SW 1271 (cell line): ENCODE measurements at regions not wholly inside any gene's neighbourhood (a gene's known extent, or its start where the extent isn't known, plus 50 kb on each side); places are given as distances from the start of the nearest gene placed in this dataset.

Experiments used
- DNase-seq, 2 experiments: peaks; one replicate each; lab custom pipeline; 2025; lab: John Stamatoyannopoulos, UW

DNA sequence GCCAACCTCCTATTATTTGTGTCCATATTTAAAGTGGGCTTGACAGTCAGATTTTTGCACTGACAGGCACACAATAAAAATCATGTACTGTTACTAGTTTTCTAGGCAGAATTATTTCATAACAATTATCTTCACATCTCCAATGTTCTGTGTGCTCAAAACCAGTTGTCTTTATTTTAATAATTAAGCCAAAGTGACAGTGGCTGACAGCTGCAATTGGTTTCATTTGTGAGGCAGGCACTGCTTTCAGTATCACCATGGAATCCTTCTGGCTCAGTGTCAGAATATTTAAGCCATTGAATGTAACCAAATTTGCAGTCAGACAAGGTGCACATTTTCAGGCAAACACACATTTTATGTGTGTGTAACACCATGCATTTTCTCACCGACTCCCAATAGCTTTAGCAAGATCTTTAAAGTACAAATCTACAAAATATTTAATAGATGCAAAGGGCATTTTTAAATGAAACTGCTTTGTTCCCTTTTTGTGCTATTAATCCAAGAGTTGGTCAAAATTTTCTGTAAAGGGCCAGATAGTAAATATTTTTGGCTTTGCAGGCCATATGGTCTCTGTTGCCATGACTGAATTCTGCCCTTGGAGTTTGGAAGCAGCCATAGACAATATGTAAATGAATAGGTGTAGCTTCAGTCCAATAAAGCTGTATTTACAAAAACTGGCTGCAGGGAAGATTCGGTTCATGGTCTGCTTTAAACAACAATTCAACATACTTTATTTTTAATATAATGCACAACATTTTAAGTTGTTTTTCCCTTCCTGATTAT lies 486.0 kb downstream of the KCNJ2 start:
- DNase-seq, result no peak

DNA sequence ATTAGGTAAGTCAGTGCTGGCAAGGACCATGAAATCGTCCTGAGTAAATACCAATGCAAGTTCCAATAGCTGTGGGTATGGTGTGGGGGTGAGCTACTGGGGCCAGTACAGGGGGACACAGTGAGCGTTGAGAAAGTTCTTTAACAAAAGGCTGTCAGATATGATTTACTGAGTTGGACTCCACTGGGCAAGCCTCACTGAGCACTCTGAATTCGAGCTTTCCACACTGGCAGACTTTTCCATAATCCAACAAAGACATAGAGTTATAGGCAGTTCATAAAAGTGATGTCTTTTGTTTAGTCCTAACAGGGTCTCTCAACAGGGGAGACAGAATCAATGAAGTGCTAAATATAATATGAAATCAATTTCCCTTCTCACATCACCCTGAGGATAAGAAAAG lies 489.0 kb downstream of the KCNJ2 start:
- DNase-seq, result no peak

DNA sequence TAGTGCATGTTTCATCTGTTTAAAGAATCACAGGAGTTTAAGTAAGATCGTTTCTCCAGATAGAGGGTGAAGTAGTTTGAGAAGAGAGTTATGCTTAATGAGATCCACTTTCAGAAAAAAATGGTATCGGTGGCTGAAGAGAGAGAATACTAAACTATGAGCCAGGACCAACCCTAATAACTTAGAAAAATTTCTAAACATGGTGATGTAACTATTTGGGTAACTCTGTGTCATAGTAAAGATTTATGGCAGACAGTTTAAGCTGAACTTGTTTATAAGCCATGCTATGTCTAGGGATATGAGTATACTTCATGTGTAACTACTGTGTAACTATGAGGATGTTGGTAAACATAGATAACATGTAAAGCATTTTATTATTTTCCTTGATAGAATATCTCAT lies 489.5 kb downstream of the KCNJ2 start:
- DNase-seq, result no peak

DNA sequence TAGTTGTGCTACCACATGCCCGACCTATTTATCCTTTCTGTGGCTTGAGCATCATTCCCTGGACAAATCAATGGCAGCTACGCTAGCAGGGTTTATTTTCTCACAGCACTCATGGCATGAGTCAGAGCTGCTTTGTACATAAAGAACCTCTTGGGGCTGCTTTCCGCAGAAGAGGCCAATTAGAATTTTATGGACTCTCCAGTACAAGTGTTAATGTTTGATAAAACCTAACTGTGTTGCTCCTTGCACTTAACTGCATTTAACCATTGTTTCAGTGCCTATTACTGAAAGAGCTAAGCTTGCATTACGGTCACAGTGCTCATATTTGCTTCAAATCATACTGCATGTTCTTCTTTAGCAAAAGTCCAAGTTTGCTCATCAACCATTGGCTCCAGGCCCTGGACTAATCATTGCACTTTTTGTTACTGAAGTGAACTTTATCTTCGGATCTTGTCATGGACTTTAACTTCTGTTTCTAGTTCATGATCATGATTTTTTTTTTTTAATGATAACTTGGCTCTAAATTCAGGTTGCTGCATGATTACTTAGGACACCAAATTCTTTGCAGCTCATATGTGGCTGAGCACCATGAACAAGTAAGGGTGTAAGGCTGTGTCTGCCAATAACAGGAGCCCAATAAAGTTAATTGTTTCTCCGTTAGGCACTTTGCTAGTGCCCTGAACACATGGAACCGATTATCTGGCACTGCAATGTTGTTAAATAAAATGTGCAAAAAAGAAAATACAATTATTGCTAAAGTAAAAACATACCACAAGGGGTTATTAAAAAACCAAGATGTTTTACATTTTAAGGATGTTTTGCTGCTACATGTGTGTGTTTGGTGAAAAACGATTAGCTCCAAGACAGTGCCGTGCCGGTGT lies 492.2 kb downstream of the KCNJ2 start:
- no peak for DNase-seq

DNA sequence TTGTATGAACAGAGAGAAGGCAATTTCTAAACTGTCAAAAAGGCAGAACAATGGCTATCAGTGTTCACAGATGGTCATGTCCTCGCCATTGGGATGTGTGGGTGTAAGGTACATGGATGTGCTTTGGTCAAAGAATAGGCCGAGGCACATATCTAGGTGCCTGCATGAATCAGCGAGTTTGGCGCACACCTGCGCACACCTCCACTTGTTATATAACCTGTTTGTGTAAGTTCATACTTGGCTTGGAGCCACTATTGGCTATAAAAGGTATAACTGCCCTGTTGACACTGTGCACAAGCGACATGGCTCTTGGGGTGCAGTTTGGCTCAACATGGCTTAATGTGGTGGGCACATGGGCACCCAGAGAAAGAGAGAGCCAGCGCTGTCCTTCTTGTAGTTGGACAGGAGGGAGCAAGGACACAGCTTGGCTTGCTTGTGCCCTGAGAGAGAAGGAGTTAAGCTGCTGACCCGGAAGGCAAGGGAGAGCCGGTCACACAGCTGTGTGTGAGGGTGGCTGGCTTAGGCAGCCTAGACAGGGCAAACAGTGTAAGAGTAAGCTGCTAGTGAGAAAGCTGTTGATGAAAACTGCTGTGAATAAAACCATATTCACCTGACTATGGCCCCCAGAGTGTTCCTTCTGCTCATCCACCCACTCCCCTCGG lies 499.1 kb downstream of the KCNJ2 start:
- DNase-seq, result no peak

DNA sequence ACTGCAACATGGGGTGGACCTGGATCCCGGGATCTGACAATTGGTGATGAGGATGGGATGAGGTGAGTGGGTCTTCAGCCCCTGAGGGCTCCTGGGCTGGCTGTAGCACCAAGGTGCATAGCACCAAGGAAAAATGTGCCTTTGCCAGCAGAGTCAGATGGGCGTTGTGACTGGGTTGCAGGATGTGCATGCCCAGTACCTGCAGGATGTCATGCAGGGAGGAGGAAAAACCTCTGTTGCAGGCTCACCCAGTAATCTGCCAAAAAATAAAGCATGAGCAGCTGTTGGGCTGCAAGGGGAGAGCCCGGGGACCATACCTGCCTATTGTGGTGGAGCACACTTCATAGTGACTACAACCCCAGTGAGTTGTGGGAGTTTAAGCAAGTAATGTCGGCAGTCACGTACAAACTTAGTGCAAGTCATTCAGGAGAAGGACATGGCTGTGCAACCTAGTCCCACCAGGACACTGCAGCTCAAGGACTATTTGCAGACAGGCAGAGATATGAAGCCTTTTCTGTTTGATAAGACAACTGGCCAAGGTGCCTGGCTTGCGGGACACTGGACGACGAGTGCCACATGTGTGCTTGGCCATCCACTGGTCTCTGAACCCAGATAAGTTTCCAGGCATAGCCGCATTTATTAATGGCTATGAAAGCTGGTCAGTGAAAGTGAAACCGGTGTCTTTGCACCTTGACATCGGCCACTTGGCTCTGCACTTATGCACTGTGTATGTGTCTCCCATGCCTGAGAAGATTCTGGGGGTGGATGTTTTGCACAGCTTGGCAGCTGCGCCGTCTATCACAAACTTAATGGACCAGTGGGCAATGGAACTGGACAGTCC lies 499.8 kb downstream of the KCNJ2 start:
- DNase-seq, result no peak

DNA sequence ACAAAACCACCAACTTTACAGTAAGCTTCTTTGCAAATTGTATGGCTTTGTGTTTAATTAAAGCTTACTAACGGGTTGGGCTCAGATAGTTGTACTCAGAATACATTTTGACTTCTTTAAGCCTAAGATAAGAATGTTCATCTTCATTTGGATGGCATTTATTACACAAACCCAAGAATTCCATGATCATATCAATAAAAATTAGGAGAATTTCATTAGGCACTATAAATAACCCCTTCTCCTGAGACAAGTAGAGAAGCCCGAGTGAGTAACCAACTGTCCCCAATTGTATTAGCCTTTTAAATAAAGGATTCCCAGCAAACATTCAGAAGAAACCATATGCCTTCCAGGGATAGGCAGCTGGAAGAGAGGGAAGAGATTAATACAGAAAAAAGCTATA lies 504.7 kb downstream of the KCNJ2 start:
- no peak for DNase-seq

DNA sequence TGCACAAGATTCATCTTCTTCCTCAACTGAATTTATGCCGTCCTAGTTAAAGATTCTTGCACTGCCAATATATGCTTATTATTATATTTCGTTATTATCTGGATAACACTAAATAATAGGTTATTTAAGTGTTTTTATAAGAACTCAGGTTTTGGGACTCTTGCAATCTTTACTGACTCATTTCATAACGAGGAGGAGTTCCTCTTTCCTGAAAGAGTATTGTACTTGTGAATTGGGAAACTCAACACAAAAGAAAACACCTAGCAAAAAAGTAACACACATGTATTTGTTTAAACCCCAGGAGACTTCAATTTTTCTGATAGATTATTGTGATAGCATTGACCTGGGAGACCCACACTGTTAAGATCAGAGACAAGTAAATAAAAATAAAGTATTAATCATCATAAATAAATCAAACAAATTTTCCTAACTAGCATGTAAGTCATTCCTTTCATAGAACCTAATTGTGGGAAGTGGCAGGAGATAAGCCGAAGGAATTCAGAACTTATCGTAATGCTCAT lies 505.8 kb downstream of the KCNJ2 start:
- no peak for DNase-seq

DNA sequence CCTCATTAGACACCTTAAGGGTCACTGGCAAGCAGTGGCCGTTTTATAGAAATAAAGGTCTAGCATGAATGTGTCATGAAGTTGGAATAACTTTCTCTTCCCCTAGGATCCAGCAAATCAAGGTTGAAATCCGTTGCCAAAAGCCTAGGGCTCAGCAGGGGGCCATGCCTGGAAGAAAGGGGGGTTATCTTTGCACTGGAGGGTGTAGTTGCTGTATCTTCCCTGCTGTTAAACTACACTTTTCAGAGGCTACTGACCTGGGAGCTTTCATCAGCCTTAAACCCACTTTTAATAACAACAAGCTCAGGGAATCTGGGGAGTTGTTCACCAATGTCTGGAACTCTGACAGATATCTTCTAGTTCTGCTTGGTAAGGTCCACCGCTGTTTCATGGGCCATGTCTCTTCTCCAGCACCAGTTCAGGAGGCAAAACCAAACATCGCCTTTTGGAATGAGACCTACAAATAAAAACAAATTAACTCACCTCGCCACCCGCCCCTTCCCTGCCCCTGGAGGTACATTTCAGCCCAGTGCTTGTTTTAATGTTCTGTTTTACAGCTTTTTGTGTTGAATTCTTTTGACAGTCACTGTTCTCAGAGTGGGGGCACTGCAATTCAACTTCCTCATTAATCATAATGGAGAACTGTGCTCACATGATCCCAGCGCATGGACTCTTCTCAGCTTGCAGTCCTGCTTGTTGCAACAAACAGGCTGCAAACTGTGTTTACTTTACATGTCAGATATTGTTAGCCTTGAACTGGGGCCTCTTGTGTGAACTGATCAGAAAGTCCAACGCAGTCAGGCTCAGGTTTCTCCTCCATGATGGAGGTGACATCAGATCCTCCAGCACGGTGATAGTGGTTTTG lies 508.7 kb downstream of the KCNJ2 start:
- DNase-seq, result no peak

DNA sequence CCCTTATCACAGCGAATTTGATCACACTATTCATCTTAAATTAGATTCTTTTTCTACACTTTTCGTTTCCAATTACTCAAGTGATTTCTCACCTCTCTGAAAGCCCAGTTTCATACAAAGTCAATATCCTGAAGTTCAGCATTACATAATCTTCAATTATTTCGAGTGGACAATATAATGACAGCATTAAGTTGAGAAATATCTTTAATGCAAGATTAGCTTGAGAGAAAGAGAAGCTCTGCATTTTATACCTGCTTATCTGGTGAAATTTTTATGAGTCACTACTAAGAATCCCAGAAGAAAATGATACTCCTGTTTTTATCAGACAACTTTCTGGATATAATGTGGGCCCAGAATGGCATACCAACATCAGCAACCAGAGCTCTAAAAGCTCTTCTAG lies 509.6 kb downstream of the KCNJ2 start:
- DNase-seq, result no peak

DNA sequence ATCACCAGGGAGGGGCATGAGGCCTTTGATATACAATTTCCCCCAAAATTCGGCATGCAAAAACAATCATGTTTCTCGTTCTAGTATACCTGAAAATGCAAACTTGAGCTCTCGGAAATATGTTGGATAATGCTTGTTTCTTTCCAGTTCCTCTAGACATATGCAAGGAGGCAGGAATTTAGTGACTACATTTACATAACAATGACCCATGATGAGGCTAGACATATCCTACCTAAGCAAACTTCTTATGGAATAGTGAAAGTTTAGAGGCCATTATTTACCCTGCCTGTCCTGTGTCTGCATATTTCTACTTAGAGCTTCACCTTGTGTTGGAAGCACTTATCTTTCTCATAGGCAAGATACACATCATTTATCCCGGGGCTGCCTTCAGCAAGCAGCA lies 514.6 kb downstream of the KCNJ2 start:
- no peak for DNase-seq

DNA sequence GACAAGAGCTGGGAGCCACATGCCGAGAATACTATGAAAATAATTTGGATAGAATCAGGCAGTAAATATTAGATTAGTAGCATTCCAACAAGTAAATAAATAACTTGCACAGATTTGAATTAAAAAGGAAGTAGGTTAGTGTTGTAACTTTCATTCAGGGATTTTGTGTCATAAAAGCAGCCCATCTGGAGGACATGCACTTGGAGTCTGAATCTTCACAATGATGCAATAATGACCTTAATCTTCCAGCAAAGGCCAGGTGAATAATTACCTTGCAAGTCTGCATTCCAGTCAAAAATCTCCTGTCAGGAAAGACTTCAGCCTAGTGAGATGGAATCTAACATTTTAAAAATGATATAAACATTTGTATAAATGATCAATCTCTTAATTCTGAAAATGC lies 518.1 kb downstream of the KCNJ2 start:
- DNase-seq, result no peak

DNA sequence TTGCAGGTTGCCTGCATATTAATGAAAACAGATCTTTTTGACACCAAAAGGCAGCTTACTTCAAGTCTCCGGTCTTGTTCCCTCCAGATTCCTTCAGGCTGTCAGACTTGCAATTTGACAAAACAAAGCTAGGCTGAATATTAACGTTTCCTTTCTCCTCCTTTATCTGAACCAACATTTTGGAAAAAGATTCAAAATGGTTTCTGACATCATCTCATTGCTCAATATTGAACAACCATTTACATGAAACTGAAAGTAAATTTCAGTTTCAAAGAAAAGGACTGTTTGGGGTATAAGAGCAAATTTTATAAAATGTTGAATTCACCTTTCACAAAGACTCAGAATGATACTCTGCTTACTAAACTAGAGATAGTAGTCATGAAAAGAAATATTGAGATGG lies 521.8 kb downstream of the KCNJ2 start:
- no peak for DNase-seq

DNA sequence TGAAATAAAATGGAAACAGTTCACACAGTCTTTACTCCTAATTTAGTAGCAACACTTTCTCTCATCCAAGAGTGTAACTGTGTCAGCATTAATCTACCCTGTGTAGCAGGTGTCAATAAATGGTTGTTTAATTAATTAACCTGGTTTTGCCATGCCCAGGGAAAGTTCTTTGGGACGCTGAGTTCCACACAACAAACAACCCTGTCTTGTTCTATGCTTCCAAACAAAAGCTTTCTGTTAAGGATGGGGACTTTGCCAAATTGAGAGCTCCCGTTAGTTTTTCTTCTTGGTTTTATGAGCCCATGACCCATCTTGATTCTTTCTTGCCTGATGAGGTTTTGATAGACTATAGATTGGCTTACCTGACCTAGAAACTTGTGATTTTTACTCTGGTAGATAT lies 530.1 kb downstream of the KCNJ2 start:
- DNase-seq, result no peak

DNA sequence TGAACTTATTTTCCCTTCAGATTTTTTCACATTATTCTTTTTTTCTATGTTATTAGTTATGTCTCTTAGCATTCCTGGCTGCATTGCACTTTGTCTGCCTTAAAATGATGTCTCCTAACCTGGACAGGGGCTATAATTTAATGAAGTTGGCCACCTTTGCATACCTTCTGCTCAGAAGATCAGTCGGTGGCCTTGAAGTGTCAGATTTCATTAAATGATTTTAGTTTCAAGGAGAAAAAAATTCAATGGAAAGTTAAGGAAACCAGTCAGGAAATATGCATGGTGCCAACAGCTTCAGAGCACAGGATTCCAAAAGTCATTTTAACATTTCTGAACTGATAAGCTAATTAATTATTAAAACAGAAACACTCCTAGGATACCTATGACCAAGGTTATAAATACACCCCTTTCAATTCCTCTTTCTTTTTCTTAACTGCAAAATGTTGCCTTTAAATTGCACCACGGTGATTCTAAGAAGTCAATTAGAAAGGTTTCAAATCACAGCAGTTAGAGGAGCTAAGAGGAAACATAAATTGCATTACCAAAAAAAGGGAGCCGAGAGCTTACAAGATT lies 533.4 kb downstream of the KCNJ2 start:
- DNase-seq, result no peak

DNA sequence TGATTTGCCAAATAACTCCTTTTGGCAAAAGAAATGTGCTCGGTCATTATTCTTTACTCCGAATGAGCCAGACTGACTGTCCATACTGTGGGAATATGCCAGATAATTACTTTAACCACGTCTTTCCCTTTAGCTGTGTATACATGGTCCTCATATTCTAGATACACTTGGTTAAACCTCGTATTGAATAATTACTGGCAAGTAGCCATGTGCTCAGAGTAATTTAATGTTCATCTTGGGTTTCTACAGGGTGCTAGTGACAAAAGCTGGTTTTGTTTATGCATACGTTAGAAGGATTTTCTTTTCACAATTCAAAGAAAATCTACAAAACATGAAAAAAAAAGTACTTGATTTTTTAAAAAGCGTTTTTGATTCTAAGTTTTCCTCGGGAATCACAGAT lies 540.3 kb downstream of the KCNJ2 start:
- DNase-seq, result no peak

DNA sequence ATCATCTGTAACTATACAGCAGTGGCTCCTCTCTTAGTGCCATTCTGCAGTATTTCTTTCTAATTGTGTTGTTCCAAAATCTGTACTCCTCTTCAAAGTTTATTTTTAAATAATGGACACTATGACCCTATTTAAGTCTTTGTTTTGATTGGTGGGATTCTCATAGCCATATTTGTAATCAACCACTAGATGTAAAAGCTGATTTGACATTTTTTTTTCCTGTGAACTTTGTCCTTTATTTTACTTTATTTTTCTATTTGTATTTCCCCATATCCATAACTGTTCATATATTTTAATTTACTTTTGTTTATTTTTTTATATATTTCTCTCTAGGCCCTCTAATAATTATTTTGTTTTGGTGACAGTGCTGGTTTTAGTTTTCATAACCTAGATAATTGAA lies 544.4 kb downstream of the KCNJ2 start:
- DNase-seq, result no peak

DNA sequence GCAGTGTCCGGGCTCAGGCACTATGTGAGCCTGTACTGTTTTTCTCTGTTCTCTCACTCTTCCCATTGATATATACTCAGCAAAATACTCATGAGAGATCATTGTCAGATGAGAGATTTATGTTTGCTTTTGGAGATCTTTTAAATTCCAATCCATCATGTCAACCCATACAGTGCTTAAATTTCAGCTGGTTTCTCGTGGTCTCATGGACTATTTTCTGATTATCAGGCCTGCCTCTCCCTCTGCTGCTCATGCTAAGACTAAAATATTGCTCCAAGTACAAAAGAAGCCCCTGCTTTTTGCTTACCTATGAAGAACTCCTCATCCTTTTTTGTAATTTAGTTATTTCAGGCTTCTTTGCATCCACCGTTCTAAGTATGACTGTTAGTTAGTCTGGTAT lies 547.2 kb downstream of the KCNJ2 start:
- no peak for DNase-seq

DNA sequence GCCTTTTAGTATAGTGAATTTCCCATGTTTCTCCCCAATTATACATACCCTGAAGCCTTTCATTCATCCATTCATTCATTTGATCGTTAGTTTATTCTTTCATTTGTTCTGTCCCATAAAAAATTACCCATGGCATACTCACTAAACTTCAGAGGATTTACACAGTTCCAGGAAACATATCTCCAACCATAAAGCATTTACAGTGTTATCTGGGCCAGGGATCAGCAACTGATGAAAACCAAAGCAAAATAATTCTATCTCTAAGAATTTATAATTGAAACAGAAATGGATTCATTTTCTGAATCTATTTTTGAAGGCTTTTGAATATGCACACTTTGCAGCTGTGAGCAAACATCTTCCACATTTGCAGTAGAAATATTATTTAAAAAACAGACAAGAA lies 547.7 kb downstream of the KCNJ2 start:
- no peak for DNase-seq

DNA sequence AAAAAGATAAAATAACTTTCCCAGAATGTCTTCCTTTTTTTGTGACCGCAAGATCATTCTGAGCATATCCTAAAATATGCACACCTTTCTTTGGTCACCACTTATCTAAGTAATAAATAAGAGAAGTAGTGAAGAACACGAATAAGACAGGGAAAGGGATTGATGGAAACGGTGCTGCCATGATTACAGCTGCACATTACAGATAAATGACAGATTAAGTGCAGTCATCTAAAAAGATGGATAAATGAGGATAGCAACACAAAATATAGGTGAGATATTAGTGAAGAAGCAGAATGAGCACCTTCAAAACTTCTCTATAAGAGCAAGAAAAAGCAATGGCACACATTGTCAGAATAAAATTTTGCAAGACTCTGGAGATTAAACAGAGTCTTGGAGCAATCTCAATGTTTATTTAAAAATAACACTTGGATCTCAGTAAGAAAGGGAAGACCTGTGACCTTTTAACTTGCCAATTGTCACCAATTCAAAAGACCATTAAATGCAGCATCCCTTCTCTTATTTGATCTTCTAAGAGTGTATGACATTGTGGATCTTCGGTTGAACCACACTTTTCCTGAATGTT lies 567.1 kb downstream of the KCNJ2 start:
- DNase-seq, result no peak
